ENCODE measurements at regions not wholly inside any gene's neighbourhood (a gene's known extent, or its start where the extent isn't known, plus 50 kb on each side); places are given as distances from the start of the nearest gene placed in this dataset.
A peak's percentile ranks its signal among the peaks of the same experiment; 100 is the strongest.

- Histone ChIP-seq H3K36me3 (ENCODE audit: control insufficient read depth, insufficient read depth, low read length) (no peaks in the 10 kb centered on the region), H3K27me3 (ENCODE audit: control insufficient read depth, insufficient read depth, low read length) (peaks cover 1% of the 10 kb centered on the region; the same call in 1 of the 2 replicates), H3K4me3 (ENCODE audit: low read depth, low read length) (no peak overlapping the region)
- POLR2A ChIA-PET: no interaction called here
- TF ChIP-seq CTCF (IDR thresholded peaks at IDR 0.05; ENCODE audit: insufficient read depth, low read depth, low read length): no peak
- CTCF ChIA-PET: interaction anchor here (0.6 to 3.4 kb wide), 5 partner anchors 10 to 169 kb away, joined by 3 to 15 read pairs (median 4); no protein-coding TSS in a partner anchor
- no peak for DNase-seq (ENCODE audit: low read depth)
Observed at GRCh38 chr22:22786301-22787115, 101.1 kb upstream of the IGLL5 start.

DNA sequence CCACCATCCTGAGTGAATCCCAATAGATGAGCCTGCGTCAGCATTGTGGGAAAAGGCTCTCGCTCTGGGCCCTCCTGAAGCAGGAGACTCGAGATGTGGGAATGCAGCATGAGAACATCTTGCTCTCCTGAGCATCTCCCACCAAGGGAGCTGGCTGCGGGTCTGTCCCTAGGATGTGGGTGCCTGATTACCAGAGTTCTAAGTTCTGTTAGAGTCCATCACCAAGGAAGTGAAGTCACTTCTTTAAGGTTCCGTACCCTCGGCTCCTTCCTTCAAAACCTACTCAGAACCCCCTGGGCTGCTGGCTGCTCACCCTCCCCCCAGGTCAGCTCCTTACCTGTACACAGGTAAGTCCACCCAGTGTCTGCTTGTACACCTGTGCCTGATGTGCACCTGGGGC is 100.5 kb upstream of the IGLL5 start:
- TF ChIP-seq CTCF (IDR thresholded peaks at IDR 0.05; ENCODE audit: insufficient read depth, low read depth, low read length): no peak
- ChIA-PET CTCF (interaction anchor here (0.6 to 3.4 kb wide), 7 partner anchors 12 to 168 kb away, joined by 3 to 15 read pairs (median 6); no protein-coding TSS in a partner anchor), POLR2A (no interaction called here)
- H3K36me3 ChIP-seq (ENCODE audit: control insufficient read depth, insufficient read depth, low read length): no peaks in the 10 kb centered on the region
- H3K4me3 ChIP-seq (ENCODE audit: low read depth, low read length): no peak overlapping the region
- no peak for DNase-seq (ENCODE audit: low read depth)
- peaks cover 1% of the 10 kb centered on the region; the same call in 1 of the 2 replicates for H3K27me3 ChIP-seq (ENCODE audit: control insufficient read depth, insufficient read depth, low read length)

DNA sequence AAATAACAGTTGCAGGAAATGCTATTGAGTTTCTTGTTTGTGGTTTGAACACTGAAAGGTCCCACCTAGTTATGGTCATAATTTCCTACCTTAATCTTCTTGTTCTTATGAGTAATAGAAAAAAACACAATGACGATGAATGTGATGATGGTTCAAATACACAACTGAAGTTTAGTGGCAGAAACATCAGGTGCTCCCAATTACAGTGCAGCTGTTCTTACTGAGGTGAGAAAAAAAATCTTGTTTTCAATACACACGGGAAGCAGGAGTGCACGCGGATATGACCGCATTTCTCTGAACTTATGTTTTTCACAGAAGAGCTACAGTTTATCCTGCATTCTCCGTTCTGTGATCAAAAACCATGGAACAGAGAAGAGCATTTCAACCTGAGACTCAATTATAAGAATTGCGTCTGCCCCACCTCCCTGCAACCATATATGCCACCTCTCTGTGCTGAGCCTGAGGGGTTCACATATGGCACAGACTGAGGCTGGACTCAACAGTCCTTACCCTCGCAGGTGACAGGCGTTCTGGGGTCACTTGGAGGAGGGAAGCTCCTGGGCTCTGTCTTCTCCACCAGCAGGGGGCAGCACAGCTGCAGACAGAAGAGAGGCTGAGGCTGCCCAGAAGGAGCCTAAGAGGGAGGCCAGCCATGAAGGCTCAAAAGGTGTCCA is 99.7 kb upstream of the IGLL5 start:
- ChIA-PET CTCF (interaction anchor here (0.6 to 4.0 kb wide), 17 partner anchors 9 to 169 kb away, joined by 3 to 15 read pairs (median 5); no protein-coding TSS in a partner anchor), POLR2A (no interaction called here)
- Histone ChIP-seq H3K4me3 (ENCODE audit: low read depth, low read length) (no peak overlapping the region), H3K36me3 (ENCODE audit: control insufficient read depth, insufficient read depth, low read length) (no peaks in the 10 kb centered on the region), H3K27me3 (ENCODE audit: control insufficient read depth, insufficient read depth, low read length) (peaks cover 1% of the 10 kb centered on the region; the same call in 1 of the 2 replicates)
- TF ChIP-seq CTCF (IDR thresholded peaks at IDR 0.05; ENCODE audit: insufficient read depth, low read depth, low read length): peak; percentile 87
- DNase-seq (ENCODE audit: low read depth): no peak

- no peak for DNase-seq (ENCODE audit: low read depth)
- POLR2A ChIA-PET: no interaction called here
- peaks cover 1% of the 10 kb centered on the region; the same call in 1 of the 2 replicates for H3K27me3 ChIP-seq (ENCODE audit: control insufficient read depth, insufficient read depth, low read length)
- CTCF ChIA-PET: interaction anchor here (0.7 to 4.0 kb wide), 16 partner anchors 8 to 169 kb away, joined by 3 to 15 read pairs (median 5); no protein-coding TSS in a partner anchor
- H3K4me3 ChIP-seq (ENCODE audit: low read depth, low read length): no peak overlapping the region
- TF ChIP-seq CTCF (IDR thresholded peaks at IDR 0.05; ENCODE audit: insufficient read depth, low read depth, low read length): no peak
- no peaks in the 10 kb centered on the region for H3K36me3 ChIP-seq (ENCODE audit: control insufficient read depth, insufficient read depth, low read length)
Observed at GRCh38 chr22:22788460-22789037, 99.1 kb upstream of the IGLL5 start.
